IMR-90 (cell line): ENCODE measurements at regions not wholly inside any gene's neighbourhood (a gene's known extent, or its start where the extent isn't known, plus 50 kb on each side); places are given as distances from the start of the nearest gene placed in this dataset.

Experiments used
- ATAC-seq: fragments of 200-7000 bp; cut with Tn5 transposase; 2 replicates; pipeline ENCODE4 v1.9.1; 2020; ENCODE audit warnings: low read depth, mild to moderate bottlenecking, moderate library complexity
- BruUV-seq: library from RNA; stranded (reverse); fragments of 400-500 nt; replicated peaks from 2 replicates; lab custom pipeline; 2021; lab: Mats Ljungman, UMichigan
- CTCF ChIA-PET: fragments of 300-600 bp; formaldehyde crosslinking; extraction: SDS; loops from one replicate; lab custom pipeline; 2021; ENCODE audit warnings: antibody characterized with exemption; lab: Yijun Ruan, JAX
- POLR2A ChIA-PET: fragments of 300-600 bp; sonication (Branson Sonifier 250); formaldehyde crosslinking; loops from one replicate; lab custom pipeline; 2022; ENCODE audit warnings: antibody characterized with exemption; ENCODE audit not compliant: unreplicated experiment; lab: Charles Lee
- DNase-seq: peaks from one replicate; pipeline ENCODE4 v3.0.0; 2013
- H2AFZ ChIP-seq: replicated peaks from 2 replicates; pipeline ENCODE3; 2013; ENCODE audit warnings: low read length, mild to moderate bottlenecking; ENCODE audit not compliant: poor library complexity
- H2AK5ac ChIP-seq: 2 replicates; pipeline ENCODE4 v1.6.1; 2013; ENCODE audit warnings: low read depth, low read length, inconsistent platforms
- H2AK9ac ChIP-seq: replicated peaks from 2 replicates; pipeline ENCODE3; 2013; ENCODE audit warnings: mild to moderate bottlenecking, low read depth, low read length, moderate library complexity; ENCODE audit not compliant: poor library complexity
- H2BK120ac ChIP-seq: 2 replicates; pipeline ENCODE4 v1.6.1; 2013; ENCODE audit warnings: low read depth, low read length, inconsistent platforms
- H2BK15ac ChIP-seq: 3 replicates; pipeline ENCODE4 v1.6.1; 2013; ENCODE audit warnings: low read depth, low read length, inconsistent platforms
- H2BK20ac ChIP-seq: 2 replicates; pipeline ENCODE4 v1.6.1; 2013; ENCODE audit warnings: low read depth, mild to moderate bottlenecking, inconsistent platforms, low read length, moderate library complexity
- H2BK5ac ChIP-seq: 2 replicates; pipeline ENCODE4 v1.6.1; 2013; ENCODE audit warnings: mild to moderate bottlenecking, low read depth, low read length, inconsistent platforms; ENCODE audit not compliant: poor library complexity, severe bottlenecking
- H3K14ac ChIP-seq: replicated peaks from 2 replicates; pipeline ENCODE4 v1.6.1; 2013; ENCODE audit warnings: low read depth, low read length, inconsistent platforms
- H3K18ac ChIP-seq: 2 replicates; pipeline ENCODE4 v1.6.1; 2013; ENCODE audit warnings: low read depth, low read length, control low read depth
- H3K23ac ChIP-seq: 2 replicates; pipeline ENCODE4 v1.6.1; 2013; ENCODE audit warnings: low read depth, low read length, inconsistent platforms
- H3K27ac ChIP-seq: 2 replicates; pipeline ENCODE4 v1.5.1; 2013; ENCODE audit warnings: mild to moderate bottlenecking, control low read depth, low read length; ENCODE audit not compliant: insufficient read depth
- H3K27me3 ChIP-seq: 2 replicates; pipeline ENCODE4 v1.6.1; 2013; ENCODE audit warnings: low read length; ENCODE audit not compliant: control insufficient read depth, insufficient read depth
- H3K36me3 ChIP-seq: 2 replicates; pipeline ENCODE4 v1.6.1; 2013; ENCODE audit warnings: low read length, mixed read lengths; ENCODE audit not compliant: control insufficient read depth, insufficient read depth
- H3K4ac ChIP-seq: 2 replicates; pipeline ENCODE4 v1.6.1; 2013; ENCODE audit warnings: low read depth, low read length, inconsistent platforms
- H3K4me1 ChIP-seq: 2 replicates; pipeline ENCODE4 v1.6.1; 2013; ENCODE audit warnings: low read length, mixed read lengths; ENCODE audit not compliant: control insufficient read depth, insufficient read depth
- H3K4me2 ChIP-seq: 2 replicates; pipeline ENCODE4 v1.6.1; 2013; ENCODE audit warnings: low read depth, mild to moderate bottlenecking, control low read depth, low read length, moderate library complexity
- H3K4me3 ChIP-seq: 2 replicates; pipeline ENCODE4 v1.5.1; 2013; ENCODE audit warnings: low read depth, mild to moderate bottlenecking, control low read depth, low read length, moderate library complexity; ENCODE audit not compliant: insufficient read depth
- H3K56ac ChIP-seq: 2 replicates; pipeline ENCODE4 v1.6.1; 2013; ENCODE audit warnings: low read length, inconsistent platforms; ENCODE audit not compliant: insufficient read depth; ENCODE audit errors: extremely low read depth
- H3K79me1 ChIP-seq, 2 experiments: 2 replicates each; pipeline ENCODE4 v1.6.1; 2013; ENCODE audit warnings: low read length in 2 of 2, inconsistent platforms in 1 of 2, low read depth in 1 of 2
- H3K9ac ChIP-seq: 2 replicates; pipeline ENCODE4 v1.6.1; 2013; ENCODE audit warnings: low read depth, low read length, control low read depth
- H3K9me1 ChIP-seq: 2 replicates; pipeline ENCODE4 v1.6.1; 2013; ENCODE audit warnings: low read length, inconsistent platforms; ENCODE audit not compliant: insufficient read depth
- H3K9me3 ChIP-seq: 2 replicates; pipeline ENCODE4 v1.6.1; 2013; ENCODE audit warnings: low read length; ENCODE audit not compliant: control insufficient read depth, insufficient read depth
- H4K20me1 ChIP-seq: 2 replicates; pipeline ENCODE4 v1.6.1; 2013; ENCODE audit warnings: low read length, inconsistent platforms; ENCODE audit not compliant: insufficient read depth
- H4K5ac ChIP-seq: 2 replicates; pipeline ENCODE4 v1.6.1; 2013; ENCODE audit warnings: mild to moderate bottlenecking, low read depth, low read length, control low read depth
- H4K8ac ChIP-seq, 2 experiments: 2 replicates each; pipeline ENCODE4 v1.6.1; 2013; ENCODE audit warnings: low read depth in 2 of 2, low read length in 2 of 2, control low read depth in 1 of 2, inconsistent platforms in 1 of 2
- H4K91ac ChIP-seq: 2 replicates; pipeline ENCODE4 v1.6.1; 2013; ENCODE audit warnings: low read depth, low read length, inconsistent platforms; ENCODE audit not compliant: insufficient read depth
- CEBPB ChIP-seq: IDR thresholded peaks from 2 replicates; pipeline ENCODE4 v1.6.1; 2012; ENCODE audit warnings: low read depth, low read length, improper control_type of control experiment
- MXI1 ChIP-seq: IDR thresholded peaks from 2 replicates; pipeline ENCODE4 v1.6.1; 2012; ENCODE audit warnings: low read depth, mild to moderate bottlenecking, low read length, moderate library complexity, borderline replicate concordance
- POLR2A ChIP-seq: IDR thresholded peaks from 2 replicates; pipeline ENCODE4 v1.6.1; 2012; ENCODE audit warnings: mild to moderate bottlenecking, low read depth, low read length
- RCOR1 ChIP-seq: IDR thresholded peaks from 2 replicates; pipeline ENCODE4 v1.6.1; 2012; ENCODE audit warnings: mild to moderate bottlenecking, low read length, improper control_type of control experiment; ENCODE audit not compliant: insufficient replicate concordance
- USF2 ChIP-seq: fragments of 150-350 bp; IDR thresholded peaks from 2 replicates; pipeline ENCODE4 v1.6.1; 2017; ENCODE audit warnings: mild to moderate bottlenecking, antibody characterized with exemption, low read length, low read depth
- WGBS, 2 experiments: methylation state at CpG; one replicate each; pipeline versions ENCODE4 v1.1.5 to v1.1.7; 2013; ENCODE audit warnings: missing lambda C conversion rate in 2 of 2; ENCODE audit not compliant: insufficient read length in 1 of 2; ENCODE audit errors: extremely low coverage in 2 of 2; 5-methylcytosine and 5-hydroxymethylcytosine counted together
- dilution Hi-C: fragments of 300-500 bp; cut with HindIII; formaldehyde crosslinking; loops from one replicate; pipeline ENCODE4 v1.14.3; 2018; ENCODE audit warnings: low sequenced_read_pairs; ENCODE audit not compliant: unreplicated experiment
- in situ Hi-C: fragments of 300-500 bp; cut with MboI; formaldehyde crosslinking; loops from 3 replicates; pipeline ENCODE4 v1.14.3; 2019; ENCODE audit warnings: low sequenced_read_pairs, inconsistent platforms, mixed read lengths
- intact Hi-C: fragments of 100-400 bp; cut with micrococcal nuclease; formaldehyde crosslinking; loops from 2 replicates; pipeline ENCODE4 v1.10.0; 2022

GRCh38 chr1:98351561-98351960 is 310.0 kb upstream of the SNX7 start:
- dilution Hi-C loops, result no loop called here
- ATAC-seq (no peak), DNase-seq (no peak)
- H4K91ac ChIP-seq, result no peak overlapping the region
- no peak overlapping the region for H2AK9ac ChIP-seq
- no peaks in the 10 kb centered on the region for H3K79me1 ChIP-seq
- in situ Hi-C loops, result no loop called here
- no peak overlapping the region for H4K8ac ChIP-seq
- no peak overlapping the region for H2AK5ac ChIP-seq
- H2BK120ac ChIP-seq, result no peak overlapping the region
- no peak for TF ChIP-seq RCOR1
- no peak for TF ChIP-seq CEBPB
- no peak for TF ChIP-seq USF2
- no peak for TF ChIP-seq MXI1
- TF ChIP-seq POLR2A, result no peak
- WGBS, 2 experiments, result no CpG with 5 or more reads among the region's 5 CpGs
- no peaks in the 10 kb centered on the region for H3K36me3 ChIP-seq
- H3K23ac ChIP-seq, result no peak overlapping the region
- no peak overlapping the region for H3K14ac ChIP-seq
- H3K4me1 ChIP-seq, result no peaks in the 10 kb centered on the region
- H3K56ac ChIP-seq, result no peak overlapping the region
- H3K4ac ChIP-seq, result no peak overlapping the region
- H3K18ac ChIP-seq, result no peak overlapping the region
- no peak overlapping the region for H2AFZ ChIP-seq
- H2BK20ac ChIP-seq, result no peak overlapping the region
- intact Hi-C loops, result no loop called here
- no peaks in the 10 kb centered on the region for H4K20me1 ChIP-seq
- H3K9me3 ChIP-seq, result no peaks in the 10 kb centered on the region
- no peaks in the 10 kb centered on the region for H3K27me3 ChIP-seq
- BruUV-seq, result no TSS peak
- POLR2A ChIA-PET, result no interaction called here
- H4K5ac ChIP-seq, result no peak overlapping the region
- H3K4me2 ChIP-seq, result no peak overlapping the region
- no peak overlapping the region for H2BK15ac ChIP-seq
- H3K4me3 ChIP-seq, result no peak overlapping the region
- CTCF ChIA-PET, result no interaction called here
- no peak overlapping the region for H3K27ac ChIP-seq
- no peak overlapping the region for H2BK5ac ChIP-seq
- no peaks in the 10 kb centered on the region for H3K9me1 ChIP-seq
- no peak overlapping the region for H3K9ac ChIP-seq
